HepG2 (cell line): ENCODE measurements at regions not wholly inside any gene's neighbourhood (a gene's known extent, or its start where the extent isn't known, plus 50 kb on each side); places are given as distances from the start of the nearest gene placed in this dataset.
A peak's percentile ranks its signal among the peaks of the same experiment; 100 is the strongest.

Experiments used
- ATAC-seq: fragments of 200-7000 bp; cut with Tn5 transposase; 3 replicates; pipeline ENCODE4 v1.9.1; 2020; ENCODE audit warnings: mild to moderate bottlenecking, moderate library complexity
- BruUV-seq: library from RNA; stranded (reverse); fragments of 400-500 nt; replicated peaks from 2 replicates; lab custom pipeline; 2021; lab: Mats Ljungman, UMichigan
- CTCF ChIA-PET: fragments of 300-600 bp; formaldehyde crosslinking; extraction: SDS; loops from one replicate; lab custom pipeline; 2021; ENCODE audit warnings: low total read pairs, inconsistent platforms, low intra/inter-chr PET ratio; lab: Yijun Ruan, JAX
- POLR2A ChIA-PET: fragments of 350-600 bp; sonication (Branson Sonifier 250); formaldehyde crosslinking; loops from one replicate; lab custom pipeline; 2020; ENCODE audit warnings: antibody characterized with exemption, inconsistent platforms; lab: Yijun Ruan, JAX
- DNase-seq: peaks from one replicate; pipeline ENCODE4 v3.0.0-alpha.2; 2015; ENCODE audit warnings: low spot score
- FAIRE-seq: peaks from 3 replicates; lab custom pipeline; 2011; peaks lifted over from hg19 to GRCh38; lab: Jason Lieb, UNC
- H2AFZ ChIP-seq: one replicate; pipeline ENCODE4 v1.6.1; 2011; ENCODE audit warnings: low read length, inconsistent platforms
- H3K27ac ChIP-seq: fragments of 300-600 bp; 3 replicates; pipeline ENCODE4 v1.8.0; 2011; ENCODE audit warnings: mixed run types, mild to moderate bottlenecking, mixed read lengths, low read length, inconsistent platforms; ENCODE audit not compliant: insufficient read depth; ENCODE audit errors: extremely low read length
- H3K27me3 ChIP-seq, 2 experiments: fragments of 200-600 bp in 1 of 2; 2 replicates in 1 of 2; 3 replicates in 1 of 2; pipeline versions ENCODE4 v1.6.0 to v1.8.0; 2011; ENCODE audit warnings: low read length in 2 of 2, mild to moderate bottlenecking in 2 of 2, moderate library complexity in 2 of 2, inconsistent platforms in 1 of 2; ENCODE audit not compliant: insufficient read depth in 2 of 2, control insufficient read depth in 1 of 2
- H3K36me3 ChIP-seq, 2 experiments: fragments of 200-600 bp in 1 of 2; replicated peaks in 1 of 2; 2 replicates in 1 of 2; 3 replicates in 1 of 2; pipeline versions ENCODE4 v1.5.1 to v1.8.0; 2011; ENCODE audit warnings: low read length in 2 of 2, inconsistent platforms in 1 of 2; ENCODE audit not compliant: insufficient read depth in 2 of 2, control insufficient read depth in 1 of 2
- H3K4me1 ChIP-seq: 2 replicates; pipeline ENCODE4 v1.5.1; 2012; ENCODE audit warnings: low read length, inconsistent platforms; ENCODE audit not compliant: insufficient read depth
- H3K4me2 ChIP-seq: 2 replicates; pipeline ENCODE4 v1.6.0; 2011; ENCODE audit warnings: low read depth, low read length, inconsistent platforms
- H3K4me3 ChIP-seq, 3 experiments: fragments of 200-600 bp in 1 of 3; sonication (generic), shearing (Covaris generic) in 1 of 3; replicated peaks in 1 of 3; 2 replicates each; pipeline ENCODE4 v1.5.1; 2011 to 2016; ENCODE audit warnings: low read length in 3 of 3, inconsistent platforms in 2 of 3, low read depth in 2 of 3, mild to moderate bottlenecking in 2 of 3, control low read depth in 1 of 3, mixed read lengths in 1 of 3; ENCODE audit not compliant: insufficient read depth in 1 of 3
- H3K79me2 ChIP-seq: one replicate; pipeline ENCODE4 v1.6.1; 2011; ENCODE audit warnings: low read length, inconsistent platforms; ENCODE audit not compliant: insufficient read depth
- H3K9ac ChIP-seq: 2 replicates; pipeline ENCODE4 v1.6.0; 2011; ENCODE audit warnings: mild to moderate bottlenecking, low read depth, low read length, inconsistent platforms; ENCODE audit not compliant: insufficient read depth
- H3K9me3 ChIP-seq: 2 replicates; pipeline ENCODE4 v1.5.1; 2012; ENCODE audit warnings: mild to moderate bottlenecking, low read length
- H4K20me1 ChIP-seq: 2 replicates; pipeline ENCODE4 v1.6.0; 2011; ENCODE audit warnings: inconsistent platforms, mild to moderate bottlenecking, low read length, moderate library complexity; ENCODE audit not compliant: insufficient read depth
- E2F1 ChIP-seq: sonication (generic); formaldehyde crosslinking; IDR thresholded peaks from 2 replicates; pipeline ENCODE4 v1.5.0; 2020; ENCODE audit warnings: missing genetic modification reagents
- HOXA9 ChIP-seq: sonication (generic); formaldehyde crosslinking; IDR thresholded peaks from 2 replicates; pipeline ENCODE4 v1.8.1; 2022; ENCODE audit warnings: missing genetic modification reagents, mild to moderate bottlenecking, moderate library complexity, borderline replicate concordance
- IKZF5 ChIP-seq: IDR thresholded peaks from 2 replicates; pipeline ENCODE4 v1.6.1; 2018; ENCODE audit warnings: missing genetic modification reagents, mild to moderate bottlenecking, missing compliant biosample characterization
- IRF9 ChIP-seq: sonication (generic); formaldehyde crosslinking; IDR thresholded peaks from 2 replicates; pipeline ENCODE4 v1.8.0; 2022; ENCODE audit warnings: missing genetic modification reagents, mild to moderate bottlenecking, borderline replicate concordance
- JUN ChIP-seq: sonication (generic); formaldehyde crosslinking; IDR thresholded peaks from 2 replicates; pipeline ENCODE4 v1.4.0; 2020; ENCODE audit warnings: mild to moderate bottlenecking, missing genetic modification reagents
- KAT2B ChIP-seq: fragments of 150-350 bp; IDR thresholded peaks from 2 replicates; pipeline ENCODE4 v1.6.1; 2014; ENCODE audit warnings: low read depth, low read length, borderline replicate concordance
- LBX2 ChIP-seq: sonication (generic); formaldehyde crosslinking; IDR thresholded peaks from 2 replicates; pipeline ENCODE4 v1.5.0; 2020; ENCODE audit warnings: missing genetic modification reagents, mild to moderate bottlenecking, borderline replicate concordance
- NR0B2 ChIP-seq: sonication (generic); formaldehyde crosslinking; IDR thresholded peaks from 2 replicates; pipeline ENCODE4 v1.4.0; 2020; ENCODE audit warnings: mild to moderate bottlenecking, missing genetic modification reagents
- PTBP1 ChIP-seq: fragments of 200-400 bp; formaldehyde crosslinking; IDR thresholded peaks from 2 replicates; pipeline ENCODE4 v1.6.1; 2018; ENCODE audit warnings: low read length, low read depth; ENCODE audit not compliant: poor library complexity, severe bottlenecking
- TCF7 ChIP-seq: sonication (generic); IDR thresholded peaks from 2 replicates; pipeline ENCODE4 v1.6.1; 2016; ENCODE audit warnings: antibody characterized with exemption, low read depth
- ZBTB2 ChIP-seq: sonication (generic); formaldehyde crosslinking; IDR thresholded peaks from 2 replicates; pipeline ENCODE4 v1.8.0; 2022; ENCODE audit warnings: low read depth, missing genetic modification reagents
- ZBTB25 ChIP-seq: IDR thresholded peaks from 2 replicates; pipeline ENCODE4 v1.6.1; 2018; ENCODE audit warnings: missing genetic modification reagents
- ZNF484 ChIP-seq: sonication (generic); formaldehyde crosslinking; IDR thresholded peaks from 2 replicates; pipeline ENCODE4 v1.5.1; 2020; ENCODE audit warnings: mild to moderate bottlenecking, low read depth, missing genetic modification reagents, borderline replicate concordance
- ZNF512 ChIP-seq: sonication (generic); formaldehyde crosslinking; IDR thresholded peaks from 2 replicates; pipeline ENCODE4 v1.4.0; 2020; ENCODE audit warnings: mild to moderate bottlenecking, missing genetic modification reagents
- ZNF674 ChIP-seq: sonication (generic); formaldehyde crosslinking; IDR thresholded peaks from 2 replicates; pipeline ENCODE4 v1.5.0; 2020; ENCODE audit warnings: low read depth, mild to moderate bottlenecking, missing genetic modification reagents
- WGBS: methylation state at CpG from one replicate; pipeline ENCODE4 v1.1.6; 2017; ENCODE audit warnings: low lambda C conversion rate; 5-methylcytosine and 5-hydroxymethylcytosine counted together
- in situ Hi-C: cut with HindIII; loops from 2 replicates; pipeline ENCODE4 v1.10.0; 2017; ENCODE audit warnings: low pct_unique_long_range_greater_than_20kb; ENCODE audit not compliant: extremely low pct_ligation_motif_present
- intact Hi-C: fragments of 100-400 bp; cut with micrococcal nuclease; formaldehyde crosslinking; loops from one replicate; pipeline ENCODE4 v1.10.0; 2022; ENCODE audit not compliant: unreplicated experiment

GRCh38 chr12:23472329-23472971 lies 477.0 kb downstream of the SOX5 start:
- intact Hi-C loops = no loop called here
- no TSS peak for BruUV-seq
- H3K79me2 ChIP-seq = no peaks in the 10 kb centered on the region
- H3K27me3 ChIP-seq = no peaks in the 10 kb centered on the region
- no peaks in the 10 kb centered on the region for H3K9me3 ChIP-seq
- no peaks in the 10 kb centered on the region for H4K20me1 ChIP-seq
- in situ Hi-C loops = no loop called here
- ChIA-PET POLR2A (no interaction called here), CTCF (no interaction called here)
- H3K27ac ChIP-seq = no peak overlapping the region
- FAIRE-seq (no peak), ATAC-seq (peak; percentile 54), DNase-seq (no peak)
- H3K4me2 ChIP-seq = no peak overlapping the region
- H3K4me1 ChIP-seq = no peaks in the 10 kb centered on the region
- 49% methylated on average over 5 of the region's 5 CpGs for WGBS
- H3K36me3 ChIP-seq = no peaks in the 10 kb centered on the region
- H3K9ac ChIP-seq = no peak overlapping the region
- no peak overlapping the region for H2AFZ ChIP-seq
- H3K4me3 ChIP-seq = no peak overlapping the region
- TF ChIP-seq ZNF484 (CRISPR knock-in tag) (no peak), ZBTB25 (CRISPR knock-in tag) (no peak), LBX2 (CRISPR knock-in tag) (no peak), PTBP1 (no peak), HOXA9 (CRISPR knock-in tag) (no peak), TCF7 (no peak), E2F1 (no peak), IKZF5 (CRISPR knock-in tag) (no peak), ZNF512 (CRISPR knock-in tag) (no peak), JUN (CRISPR knock-in tag) (no peak), IRF9 (CRISPR knock-in tag) (no peak), NR0B2 (CRISPR knock-in tag) (no peak), ZBTB2 (CRISPR knock-in tag) (no peak), ZNF674 (no peak), KAT2B (no peak)
